HuH-7 (cell line): ENCODE measurements at regions not wholly inside any gene's neighbourhood (a gene's known extent, or its start where the extent isn't known, plus 50 kb on each side); places are given as distances from the start of the nearest gene placed in this dataset.
A peak's percentile ranks its signal among the peaks of the same experiment; 100 is the strongest.

Experiments
- DNase-seq: peaks from one replicate; pipeline ENCODE4 v3.0.0; 2011; ENCODE audit warnings: low spot score

- DNase-seq, result peak; percentile 44
Observed at GRCh38 chr2:21395366-21395765, 271.6 kb downstream of the TDRD15 start.

- DNase-seq, result no peak
Observed at GRCh38 chr2:21396252-21396651, 272.5 kb downstream of the TDRD15 start.

- no peak for DNase-seq
Observed at GRCh38 chr2:21401022-21401698, 277.4 kb downstream of the TDRD15 start.

GRCh38 chr2:21404137-21404536, 280.4 kb downstream of the TDRD15 start:
- DNase-seq, result no peak

GRCh38 chr2:21404827-21405625, 281.3 kb downstream of the TDRD15 start:
- DNase-seq, result no peak

- DNase-seq, result no peak
Observed at GRCh38 chr2:21406386-21406785, 282.6 kb downstream of the TDRD15 start.

GRCh38 chr2:21406911-21407310, 283.1 kb downstream of the TDRD15 start:
- no peak for DNase-seq

GRCh38 chr2:21407851-21408250, 284.1 kb downstream of the TDRD15 start:
- no peak for DNase-seq

- DNase-seq, result no peak
Observed at GRCh38 chr2:21411741-21412140, 288.0 kb downstream of the TDRD15 start.

GRCh38 chr2:21412944-21413443, 289.2 kb downstream of the TDRD15 start:
- no peak for DNase-seq

GRCh38 chr2:21415234-21415633, 291.5 kb downstream of the TDRD15 start:
- DNase-seq, result no peak

GRCh38 chr2:21416226-21416625, 292.5 kb downstream of the TDRD15 start:
- DNase-seq, result no peak

GRCh38 chr2:21418456-21418855, 294.7 kb downstream of the TDRD15 start:
- no peak for DNase-seq

- no peak for DNase-seq
Observed at GRCh38 chr2:21420553-21421335, 297.0 kb downstream of the TDRD15 start.

GRCh38 chr2:21422050-21422449, 298.3 kb downstream of the TDRD15 start:
- DNase-seq, result peak; percentile 24

- DNase-seq, result no peak
Observed at GRCh38 chr2:21422724-21423522, 299.2 kb downstream of the TDRD15 start.

- DNase-seq, result no peak
Observed at GRCh38 chr2:21423854-21424253, 300.1 kb downstream of the TDRD15 start.

GRCh38 chr2:21424375-21424774, 300.6 kb downstream of the TDRD15 start:
- DNase-seq, result no peak

GRCh38 chr2:21427606-21428005, 303.8 kb downstream of the TDRD15 start:
- DNase-seq, result no peak

- DNase-seq, result no peak
Observed at GRCh38 chr2:21428754-21429153, 305.0 kb downstream of the TDRD15 start.

- DNase-seq, result no peak
Observed at GRCh38 chr2:21429747-21430146, 306.0 kb downstream of the TDRD15 start.

GRCh38 chr2:21431078-21431477, 307.3 kb downstream of the TDRD15 start:
- no peak for DNase-seq
